ENCODE measurements at regions not wholly inside any gene's neighbourhood (a gene's known extent, or its start where the extent isn't known, plus 50 kb on each side); places are given as distances from the start of the nearest gene placed in this dataset.

DNA sequence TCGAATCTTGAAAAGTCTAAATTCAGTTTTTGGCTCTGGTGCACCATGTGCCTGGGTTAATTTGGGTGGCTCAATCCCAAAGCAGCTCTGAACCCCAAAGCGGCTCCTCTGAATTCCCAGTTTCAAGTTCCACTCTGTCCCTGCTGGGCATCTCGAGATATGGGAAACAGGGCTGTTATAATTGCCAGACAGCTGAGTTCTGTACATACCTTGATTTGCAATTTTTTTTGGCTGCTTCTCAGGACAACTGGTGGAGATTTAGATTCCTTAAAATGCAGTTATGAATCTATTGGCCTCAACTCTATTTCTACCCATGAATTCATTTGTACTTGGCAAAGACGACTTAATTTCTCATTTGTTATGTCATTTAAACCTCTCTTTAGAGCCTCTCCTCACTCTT, 808.5 kb downstream of the TLE4 start:
- Mint-ChIP-seq H3K27ac (no peak overlapping the region), H3K36me3 (ENCODE audit: low read depth) (peaks cover 2% of the 10 kb centered on the region), H3K4me3 (no peak overlapping the region), H3K9me3 (peaks cover 6% of the 10 kb centered on the region), H3K4me1 (peaks cover 15% of the 10 kb centered on the region), H3K27me3 (no peaks in the 10 kb centered on the region)
- CTCF ChIA-PET = no interaction called here
- POLR2A ChIA-PET = no interaction called here
- intact Hi-C loops (cut with micrococcal nuclease) = no loop called here
- no peak for ATAC-seq (ENCODE audit: low read depth)
- TF ChIP-seq, protein P1, sequence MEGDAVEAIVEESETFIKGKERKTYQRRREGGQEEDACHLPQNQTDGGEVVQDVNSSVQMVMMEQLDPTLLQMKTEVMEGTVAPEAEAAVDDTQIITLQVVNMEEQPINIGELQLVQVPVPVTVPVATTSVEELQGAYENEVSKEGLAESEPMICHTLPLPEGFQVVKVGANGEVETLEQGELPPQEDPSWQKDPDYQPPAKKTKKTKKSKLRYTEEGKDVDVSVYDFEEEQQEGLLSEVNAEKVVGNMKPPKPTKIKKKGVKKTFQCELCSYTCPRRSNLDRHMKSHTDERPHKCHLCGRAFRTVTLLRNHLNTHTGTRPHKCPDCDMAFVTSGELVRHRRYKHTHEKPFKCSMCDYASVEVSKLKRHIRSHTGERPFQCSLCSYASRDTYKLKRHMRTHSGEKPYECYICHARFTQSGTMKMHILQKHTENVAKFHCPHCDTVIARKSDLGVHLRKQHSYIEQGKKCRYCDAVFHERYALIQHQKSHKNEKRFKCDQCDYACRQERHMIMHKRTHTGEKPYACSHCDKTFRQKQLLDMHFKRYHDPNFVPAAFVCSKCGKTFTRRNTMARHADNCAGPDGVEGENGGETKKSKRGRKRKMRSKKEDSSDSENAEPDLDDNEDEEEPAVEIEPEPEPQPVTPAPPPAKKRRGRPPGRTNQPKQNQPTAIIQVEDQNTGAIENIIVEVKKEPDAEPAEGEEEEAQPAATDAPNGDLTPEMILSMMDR (IDR thresholded peaks at IDR 0.05) = no peak
- no peak for DNase-seq

DNA sequence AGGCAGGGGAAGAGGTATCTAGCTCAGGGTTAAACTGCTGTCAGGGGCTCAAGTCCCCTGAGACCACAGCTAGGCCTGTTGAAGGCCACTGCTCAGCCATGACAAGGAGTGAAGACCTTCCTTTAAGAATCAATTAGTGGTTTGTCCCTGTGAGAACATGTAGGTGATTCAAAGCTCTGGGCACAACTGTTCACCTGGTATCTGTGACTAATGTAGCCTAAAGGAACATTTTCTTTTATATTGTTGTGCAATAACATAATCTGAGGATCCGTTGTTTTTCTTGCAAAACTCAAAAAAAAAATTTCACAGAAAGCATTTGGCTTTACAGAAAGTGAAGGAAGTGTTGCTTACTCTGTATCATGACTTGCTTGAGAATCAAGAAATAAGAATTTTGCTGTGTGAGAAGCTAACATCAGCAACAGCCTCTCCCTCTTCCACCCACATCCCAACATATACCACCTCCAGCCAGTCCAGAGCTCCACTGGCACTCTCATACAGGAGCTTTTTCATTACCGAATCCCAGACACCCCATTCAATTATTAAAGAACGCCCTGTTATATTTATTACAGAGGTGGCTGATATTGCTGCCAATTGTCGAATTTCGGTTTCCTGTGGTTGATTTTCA, 807.0 kb downstream of the TLE4 start:
- no peaks in the 10 kb centered on the region for H3K9me3 Mint-ChIP-seq
- CTCF ChIA-PET = no interaction called here

DNA sequence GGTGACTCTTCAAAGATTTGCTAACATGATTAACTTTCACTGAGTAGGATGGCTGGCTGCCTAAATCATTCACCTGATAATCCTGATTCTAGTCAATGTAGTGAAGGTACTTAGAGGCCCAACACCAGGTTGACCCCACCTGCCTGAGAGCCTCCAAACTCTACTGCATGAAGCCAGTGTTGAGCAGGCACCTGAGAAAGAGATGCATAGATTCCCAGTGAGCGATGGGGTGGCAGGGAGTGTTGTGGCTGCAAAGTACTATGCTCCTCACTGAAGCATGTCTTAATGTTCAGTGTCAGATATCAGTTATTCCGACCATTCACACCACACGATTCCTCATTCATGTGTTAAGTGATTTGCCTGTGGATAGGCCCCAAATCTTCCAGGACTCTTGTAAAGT, 804.4 kb downstream of the TLE4 start:
- ChIA-PET POLR2A (no interaction called here), CTCF (no interaction called here)
- TF ChIP-seq, protein P1 (IDR thresholded peaks at IDR 0.05) = no peak
- peaks cover 10% of the 10 kb centered on the region for H3K36me3 Mint-ChIP-seq (ENCODE audit: low read depth)
- DNase-seq (no peak), ATAC-seq (ENCODE audit: low read depth) (no peak)
- no peak overlapping the region for H3K4me3 Mint-ChIP-seq
- no peaks in the 10 kb centered on the region for H3K27me3 Mint-ChIP-seq
- no peaks in the 10 kb centered on the region for H3K9me3 Mint-ChIP-seq
- H3K27ac Mint-ChIP-seq = no peak overlapping the region
- peaks cover 15% of the 10 kb centered on the region for H3K4me1 Mint-ChIP-seq
- intact Hi-C loops (cut with micrococcal nuclease) = loop anchor here (5.0 kb wide), 1 partner anchor 701 kb away; no protein-coding TSS in a partner anchor

More for the DNA sequence above, 807.0 kb downstream of the TLE4 start:
- POLR2A ChIA-PET = no interaction called here
- no peak for ATAC-seq (ENCODE audit: low read depth)
- Mint-ChIP-seq H3K4me3 (no peak overlapping the region), H3K36me3 (ENCODE audit: low read depth) (peaks cover 4% of the 10 kb centered on the region), H3K27ac (no peak overlapping the region), H3K4me1 (peaks cover 15% of the 10 kb centered on the region), H3K27me3 (no peaks in the 10 kb centered on the region)
- intact Hi-C loops (cut with micrococcal nuclease) = loop anchor here (5.0 kb wide), 1 partner anchor 699 kb away; no protein-coding TSS in a partner anchor
- DNase-seq = no peak
- TF ChIP-seq, protein P1 (IDR thresholded peaks at IDR 0.05) = no peak

DNA sequence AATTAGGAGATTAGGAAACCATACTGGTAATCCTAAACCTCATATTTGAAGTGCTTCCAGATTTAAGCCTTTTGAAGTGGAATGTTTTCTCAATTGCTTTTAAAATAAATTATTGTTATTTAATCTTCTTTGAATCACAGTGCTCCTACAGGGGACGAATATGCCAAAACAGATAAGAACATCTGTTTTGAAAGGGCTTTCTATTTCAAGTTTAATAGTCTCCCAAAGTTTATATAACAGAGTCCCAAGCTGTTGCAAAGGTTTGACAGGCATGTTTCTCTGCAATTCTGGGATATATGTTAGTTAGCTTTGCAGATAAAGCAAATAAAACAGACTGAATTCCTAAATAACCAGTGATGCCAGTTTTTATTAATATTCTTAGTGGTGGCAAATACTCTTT, 803.7 kb downstream of the TLE4 start:
- DNase-seq = no peak
- TF ChIP-seq, protein P1 (IDR thresholded peaks at IDR 0.05) = no peak
- no peaks in the 10 kb centered on the region for H3K9me3 Mint-ChIP-seq
- ChIA-PET CTCF (no interaction called here), POLR2A (no interaction called here)
- no peaks in the 10 kb centered on the region for H3K27me3 Mint-ChIP-seq
- H3K27ac Mint-ChIP-seq = no peak overlapping the region
- H3K36me3 Mint-ChIP-seq (ENCODE audit: low read depth) = peaks cover 10% of the 10 kb centered on the region
- intact Hi-C loops (cut with micrococcal nuclease) = loop anchor here (5.0 kb wide), 1 partner anchor 702 kb away; no protein-coding TSS in a partner anchor
- no peak overlapping the region for H3K4me3 Mint-ChIP-seq
- peaks cover 15% of the 10 kb centered on the region for H3K4me1 Mint-ChIP-seq
- no peak for ATAC-seq (ENCODE audit: low read depth)

DNA sequence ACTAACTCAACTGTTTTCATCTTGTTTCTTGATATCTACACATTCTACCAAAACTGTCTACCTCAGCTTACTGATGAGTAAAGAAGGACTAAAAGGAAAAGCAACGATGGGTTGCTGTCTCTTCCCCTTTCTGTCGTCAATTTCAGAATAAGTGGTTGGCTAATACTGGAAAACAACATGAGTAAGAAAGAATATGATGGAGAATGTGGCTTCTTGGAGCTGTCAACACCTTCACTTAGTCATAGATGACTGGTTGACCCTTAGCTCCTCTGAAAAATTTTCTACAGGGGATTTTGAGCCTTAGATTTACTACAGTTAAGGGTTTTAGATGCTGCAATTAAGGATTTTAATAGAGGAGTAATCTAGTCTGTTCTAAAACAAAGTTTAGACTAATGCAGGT, 797.9 kb downstream of the TLE4 start:
- Mint-ChIP-seq H3K4me1 (no peaks in the 10 kb centered on the region), H3K4me3 (no peak overlapping the region)

More for the DNA sequence above, 797.9 kb downstream of the TLE4 start:
- Mint-ChIP-seq H3K9me3 (peaks cover 4% of the 10 kb centered on the region), H3K27ac (no peak overlapping the region), H3K27me3 (no peaks in the 10 kb centered on the region), H3K36me3 (ENCODE audit: low read depth) (peaks cover 22% of the 10 kb centered on the region)
- ChIA-PET CTCF (no interaction called here), POLR2A (no interaction called here)
- DNase-seq = no peak
- intact Hi-C loops (cut with micrococcal nuclease) = no loop called here
- ATAC-seq (ENCODE audit: low read depth) = no peak
- TF ChIP-seq, protein P1 (IDR thresholded peaks at IDR 0.05) = no peak

All from activated B cell treated with CpG ODN at 0.5 μM for 24 hours (primary cell).